SK-MEL-5 (cell line): ENCODE measurements at regions not wholly inside any gene's neighbourhood (a gene's known extent, or its start where the extent isn't known, plus 50 kb on each side); places are given as distances from the start of the nearest gene placed in this dataset.

Source experiments
- DNase-seq: peaks from one replicate; pipeline ENCODE4 v3.0.0-alpha.2; 2016; ENCODE audit warnings: low read depth, low spot score
- in situ Hi-C: cut with HindIII; loops from 2 replicates; pipeline ENCODE4 v1.10.0; 2016; ENCODE audit warnings: low sequenced_read_pairs, high pct_unique_total_duplicates, low pct_unique_long_range_greater_than_20kb

DNA sequence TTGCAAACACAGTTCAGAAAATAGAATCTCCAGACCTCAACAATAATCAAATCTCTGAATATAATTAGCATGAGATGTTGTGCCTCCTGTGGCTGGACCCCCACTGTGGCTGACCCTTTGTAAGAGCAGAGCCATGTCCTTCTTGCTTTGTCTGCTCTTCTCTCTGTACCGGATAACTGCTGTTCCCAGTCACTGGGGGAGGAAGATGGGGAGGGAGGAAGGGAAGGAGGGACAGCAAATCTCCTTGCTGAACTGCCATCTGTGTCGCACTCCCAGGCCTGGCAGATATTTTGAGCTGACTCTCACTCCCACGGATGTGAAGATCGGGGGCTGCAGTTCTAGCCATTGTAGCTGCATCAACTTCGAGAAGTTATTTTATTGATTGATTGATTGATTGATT lies 319.0 kb upstream of the CXCR4 start:
- in situ Hi-C loops = no loop called here
- DNase-seq = no peak

GRCh38 chr2:136434251-136434715 lies 316.3 kb upstream of the CXCR4 start:
- no peak for DNase-seq
- in situ Hi-C loops = no loop called here

DNA sequence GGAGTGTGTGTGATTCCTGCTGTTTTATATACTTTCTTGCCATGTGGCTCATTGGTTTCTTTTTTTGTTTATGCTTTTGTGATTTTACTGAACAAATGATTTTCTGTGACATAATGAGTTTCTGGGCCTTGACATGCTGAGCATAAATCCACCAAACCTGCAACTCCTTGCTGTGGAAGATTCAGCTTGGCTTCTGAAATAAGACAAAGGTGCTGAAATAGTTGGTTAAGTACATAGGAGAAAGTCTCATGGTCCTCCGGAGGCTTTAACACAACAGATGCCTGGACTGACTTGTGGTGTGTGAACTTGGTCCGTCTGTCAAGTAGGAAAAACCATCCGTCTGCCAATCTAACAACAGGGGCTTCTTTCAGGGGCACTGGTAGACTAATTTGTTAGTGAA lies 315.3 kb upstream of the CXCR4 start:
- DNase-seq = no peak

GRCh38 chr2:136424112-136424511 lies 306.2 kb upstream of the CXCR4 start:
- no peak for DNase-seq
- in situ Hi-C loops = no loop called here

More for the DNA sequence above, 315.3 kb upstream of the CXCR4 start:
- in situ Hi-C loops = no loop called here

DNA sequence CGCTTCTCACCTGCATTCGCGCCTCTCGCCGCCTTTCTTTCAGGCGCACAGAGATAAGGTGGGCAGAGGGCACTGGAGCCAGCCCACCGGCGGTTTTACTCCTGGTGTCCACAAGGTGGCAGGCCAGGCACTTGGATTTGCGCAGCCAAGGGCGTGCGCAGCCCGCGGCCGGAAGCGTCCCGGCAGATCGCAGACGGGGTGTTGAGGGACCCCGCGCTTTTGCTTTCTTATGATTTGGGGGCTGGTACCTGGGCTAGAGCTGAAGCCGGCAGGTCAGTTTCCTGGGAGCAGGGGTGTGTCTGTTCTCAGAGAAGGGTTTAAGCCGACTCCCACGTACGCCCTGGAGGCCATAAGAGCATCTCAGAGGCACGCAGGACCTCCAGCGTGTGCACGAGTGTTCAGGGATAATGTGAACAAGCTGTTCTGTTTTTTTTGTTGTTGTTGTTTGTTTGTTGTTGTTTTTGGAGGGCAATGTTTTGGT lies 305.6 kb upstream of the CXCR4 start:
- peak; percentile 66 for DNase-seq
- in situ Hi-C loops = no loop called here

DNA sequence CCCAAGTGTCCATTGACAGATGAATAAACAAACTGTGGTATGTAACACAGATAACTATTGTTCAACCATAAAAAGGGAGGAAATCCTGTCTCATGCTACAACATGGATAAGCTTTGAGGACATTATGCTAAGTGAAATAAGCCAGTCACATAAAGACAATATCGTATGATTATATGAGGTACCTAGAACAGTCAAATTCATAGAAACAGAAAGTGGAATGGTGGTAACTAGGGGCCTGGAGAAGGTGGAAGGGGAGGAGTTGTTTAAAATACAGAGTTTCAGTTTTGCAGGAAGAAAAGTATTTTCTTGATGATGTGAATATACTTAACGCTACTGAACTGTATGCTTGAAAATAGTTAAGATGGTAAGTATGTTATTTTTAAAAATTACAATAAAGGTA lies 304.6 kb upstream of the CXCR4 start:
- DNase-seq = peak; percentile 14
- in situ Hi-C loops = no loop called here

DNA sequence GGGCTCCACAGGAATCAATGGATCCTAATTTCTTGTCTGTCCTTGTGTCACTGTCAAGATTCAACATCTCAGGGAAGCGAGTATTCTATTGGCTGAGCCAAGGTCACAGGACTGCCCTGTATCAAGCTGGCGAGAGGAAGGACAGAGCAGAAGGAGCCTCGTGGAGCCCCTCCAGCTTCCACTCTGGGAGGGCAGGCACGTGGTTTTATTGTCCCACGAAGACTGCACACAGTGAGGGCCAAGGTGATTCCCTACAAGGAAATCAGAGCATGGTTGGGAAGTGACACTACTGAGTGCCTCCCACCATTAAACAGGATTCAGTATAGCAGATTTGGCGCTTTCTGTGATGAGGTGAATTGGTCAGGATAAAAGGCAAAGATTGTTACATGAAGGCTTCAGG lies 302.4 kb upstream of the CXCR4 start:
- in situ Hi-C loops = no loop called here
- no peak for DNase-seq

DNA sequence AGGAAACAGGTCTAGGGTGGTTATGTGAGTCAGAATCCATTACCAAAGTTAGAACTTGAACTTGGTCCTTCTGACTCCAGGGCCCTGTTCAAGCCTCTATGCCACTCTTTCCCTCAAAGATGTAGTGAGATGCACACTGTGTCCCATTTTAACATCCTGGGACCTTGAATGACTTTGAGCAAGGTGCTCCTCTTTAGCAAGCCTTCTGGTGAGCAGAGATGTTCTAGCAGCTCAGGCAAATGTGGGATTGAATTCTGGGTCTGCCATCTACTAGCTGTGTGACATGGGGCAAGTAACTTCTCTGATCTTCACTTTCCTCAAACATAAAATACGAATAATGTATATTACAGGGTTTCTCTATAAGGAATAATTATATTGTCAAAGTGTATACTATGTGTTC lies 294.0 kb upstream of the CXCR4 start:
- DNase-seq = no peak
- in situ Hi-C loops = no loop called here

- in situ Hi-C loops = no loop called here
- no peak for DNase-seq
Observed at GRCh38 chr2:136410673-136411072, 292.7 kb upstream of the CXCR4 start.

- in situ Hi-C loops = no loop called here
- no peak for DNase-seq
Observed at GRCh38 chr2:136408795-136409194, 290.8 kb upstream of the CXCR4 start.

DNA sequence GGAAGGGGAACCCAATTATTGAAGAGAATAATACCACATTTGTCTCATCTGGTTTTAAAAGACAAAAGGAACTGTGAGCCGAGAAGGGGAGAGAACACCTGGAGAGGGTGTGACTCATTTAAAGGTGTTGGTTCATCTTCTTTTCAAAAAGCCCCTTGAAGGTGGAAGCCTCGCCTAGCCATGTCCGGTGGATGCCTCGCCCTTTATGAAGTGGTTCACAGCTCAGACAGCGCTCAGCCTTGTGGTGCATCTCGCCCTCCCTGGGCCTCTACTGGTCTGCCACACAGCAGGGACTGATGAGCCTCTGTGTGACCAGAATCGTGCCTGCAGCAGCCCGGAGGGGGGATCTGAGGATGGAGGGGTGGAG lies 290.0 kb upstream of the CXCR4 start:
- in situ Hi-C loops = no loop called here

DNA sequence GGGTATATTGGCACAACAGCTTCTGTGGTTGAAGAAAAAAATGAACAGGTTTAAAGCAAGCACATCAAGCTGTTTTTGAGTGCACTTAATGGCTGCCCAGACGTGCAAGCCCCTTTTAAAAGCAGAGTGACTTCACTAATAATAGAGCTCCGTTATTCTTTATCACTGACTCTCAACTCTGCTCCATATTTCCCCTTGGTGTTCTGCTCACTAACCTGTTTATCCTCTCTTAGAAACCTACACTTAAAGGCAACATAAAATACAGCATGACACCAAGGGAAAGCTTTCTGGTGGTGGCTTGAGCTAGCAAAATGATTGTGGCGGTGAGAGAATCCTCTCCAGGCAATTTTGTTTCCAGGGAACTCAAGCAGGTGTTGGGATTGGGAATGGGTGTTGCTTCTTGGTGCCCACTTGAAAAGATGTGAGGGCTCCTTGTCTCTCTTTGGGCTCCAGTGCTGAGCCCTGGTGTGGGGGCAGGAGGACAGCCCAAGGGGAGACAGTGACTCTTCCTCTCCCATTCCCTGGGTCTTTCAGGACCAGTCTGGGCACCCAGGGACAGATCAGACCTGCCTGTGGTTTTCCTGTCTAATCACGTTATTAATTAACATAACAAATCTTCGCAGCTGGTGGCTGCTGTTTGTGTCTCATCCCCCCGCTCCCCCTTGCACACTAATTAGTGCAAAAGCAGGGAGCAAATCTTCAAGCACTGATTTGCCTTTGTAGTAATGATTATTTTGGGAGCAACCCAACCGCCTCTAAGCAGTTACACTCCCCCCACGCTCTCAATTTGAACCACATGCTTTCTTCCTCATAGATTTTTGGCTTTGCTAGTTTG lies 289.4 kb upstream of the CXCR4 start:
- no peak for DNase-seq
- in situ Hi-C loops = no loop called here

More for the DNA sequence above, 290.0 kb upstream of the CXCR4 start:
- no peak for DNase-seq

- in situ Hi-C loops = no loop called here
Observed at GRCh38 chr2:136404925-136405324, 287.0 kb upstream of the CXCR4 start.

GRCh38 chr2:136404176-136404575 lies 286.2 kb upstream of the CXCR4 start:
- in situ Hi-C loops = no loop called here
- DNase-seq = no peak

More at GRCh38 chr2:136404925-136405324, 287.0 kb upstream of the CXCR4 start:
- no peak for DNase-seq

DNA sequence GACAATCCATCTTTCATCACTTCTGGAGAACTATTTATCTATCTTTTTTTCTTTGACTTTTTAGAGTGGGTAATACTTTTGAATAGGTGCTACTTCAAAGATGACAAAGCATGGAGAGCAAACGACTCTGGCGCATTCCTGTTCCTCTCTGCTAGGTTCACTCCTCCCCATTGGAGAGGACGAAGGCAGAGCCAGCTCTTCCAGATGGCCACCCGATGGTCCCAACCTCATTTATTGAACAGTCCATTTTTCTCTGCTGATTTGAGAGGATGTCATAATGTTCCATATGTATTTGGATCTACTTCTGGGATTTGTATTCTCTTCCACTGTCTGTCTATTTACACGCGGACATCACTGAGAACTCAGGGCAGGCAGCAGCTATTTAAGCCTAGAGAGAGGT lies 284.3 kb upstream of the CXCR4 start:
- in situ Hi-C loops = no loop called here
- DNase-seq = no peak

GRCh38 chr2:136399667-136400289 lies 281.8 kb upstream of the CXCR4 start:
- in situ Hi-C loops = no loop called here

DNA sequence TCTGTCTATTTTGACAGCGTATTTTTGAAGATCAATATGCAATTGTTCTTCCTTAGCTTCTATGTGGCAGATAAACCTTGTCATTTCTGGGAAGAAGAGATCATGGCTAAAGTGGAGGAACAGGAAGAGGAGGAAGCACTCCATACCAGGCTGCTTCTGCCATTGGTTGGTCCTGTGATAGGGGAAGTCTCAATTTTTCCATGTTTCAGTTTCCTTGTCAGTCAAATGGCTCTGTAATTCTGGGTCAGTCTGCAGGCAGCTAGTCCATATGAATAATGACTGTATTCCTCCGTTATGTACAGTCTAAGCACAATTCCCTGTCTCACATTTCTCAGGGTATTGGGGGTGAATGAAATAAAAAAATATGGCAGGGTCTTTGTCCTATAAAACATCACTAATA lies 277.6 kb upstream of the CXCR4 start:
- no peak for DNase-seq
- in situ Hi-C loops = no loop called here

More at GRCh38 chr2:136399667-136400289, 281.8 kb upstream of the CXCR4 start:
- no peak for DNase-seq

DNA sequence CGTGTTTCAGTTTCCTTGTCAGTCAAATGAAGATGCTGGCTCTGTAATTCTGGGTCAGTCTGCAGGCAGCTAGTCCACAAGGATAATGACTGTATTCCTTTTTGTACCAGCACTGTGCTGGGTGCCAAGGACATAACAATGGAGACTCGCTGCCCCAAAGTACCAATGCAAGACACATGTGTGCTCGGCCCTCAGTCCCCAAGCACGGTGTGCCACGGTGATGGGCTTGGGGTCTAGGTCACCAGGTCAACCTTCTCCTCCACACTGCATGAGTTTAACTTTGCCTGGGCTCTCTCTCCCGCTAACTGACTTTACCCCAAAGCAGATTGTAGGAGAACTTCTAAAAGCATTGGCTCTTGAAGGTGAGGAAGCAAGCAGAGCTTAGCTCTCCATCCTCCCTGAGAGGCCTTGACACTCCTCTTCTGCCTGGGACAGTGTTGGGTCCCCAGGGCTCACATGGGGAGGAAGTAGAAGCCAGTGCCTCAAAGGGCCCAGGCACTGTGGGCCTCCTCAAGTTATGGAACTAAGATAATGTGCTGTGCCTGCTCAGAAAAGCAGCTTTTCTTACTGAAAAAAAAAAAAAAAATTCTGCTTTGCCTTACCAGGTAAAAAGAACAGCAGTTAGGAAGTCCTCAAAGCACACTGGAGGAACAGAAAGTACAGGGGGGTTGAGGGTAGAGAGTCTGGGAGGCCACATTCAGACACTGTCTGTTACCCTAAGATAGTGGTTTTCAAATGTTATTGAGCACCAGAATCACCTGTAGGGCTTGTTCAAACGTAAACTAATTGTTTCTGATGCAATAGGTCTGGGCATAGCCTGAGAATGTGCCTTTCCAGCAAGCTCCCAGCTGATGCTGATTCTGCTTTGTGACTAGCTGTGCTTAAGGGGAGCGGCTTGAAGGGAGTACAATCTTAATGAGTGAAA lies 276.4 kb upstream of the CXCR4 start:
- in situ Hi-C loops = no loop called here
- DNase-seq = no peak
